K562 (cell line): ENCODE measurements at regions not wholly inside any gene's neighbourhood (a gene's known extent, or its start where the extent isn't known, plus 50 kb on each side); places are given as distances from the start of the nearest gene placed in this dataset.

ENCODE experiments used
- TFE3 ChIP-seq: fragments of 450-650 bp; formaldehyde crosslinking; IDR thresholded peaks from 2 replicates; pipeline ENCODE4 v1.4.0; 2020; ENCODE audit warnings: mild to moderate bottlenecking, mixed read lengths
- ZNF398 ChIP-seq: fragments of 250-450 bp; sonication (Bioruptor Pico); IDR thresholded peaks from 2 replicates; pipeline ENCODE4 v1.8.0; 2021; ENCODE audit warnings: moderate library complexity, mild to moderate bottlenecking, inconsistent platforms

DNA sequence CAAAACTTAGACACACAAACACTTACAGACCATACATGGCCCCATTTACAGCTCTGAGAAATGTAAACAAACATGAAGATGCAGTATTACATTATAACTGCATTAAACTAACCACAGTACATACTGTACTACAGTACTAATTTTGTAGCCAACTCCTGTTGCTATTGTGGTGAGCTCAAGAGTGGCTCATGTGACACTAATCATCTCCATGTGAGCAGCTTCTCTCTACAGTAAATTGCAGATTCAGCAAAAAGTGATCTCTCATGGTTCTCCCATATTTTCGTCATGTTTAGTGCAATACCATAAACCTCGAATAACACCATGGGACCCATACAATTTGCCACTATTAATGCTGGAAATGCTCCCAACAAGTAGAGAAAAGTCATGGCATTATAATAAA is 860.4 kb downstream of the EPHA7 start:
- TF ChIP-seq ZNF398 (CRISPR knock-in tag), result no peak
- TF ChIP-seq TFE3 (CRISPR knock-in tag), result no peak
